ENCODE measurements at regions not wholly inside any gene's neighbourhood (a gene's known extent, or its start where the extent isn't known, plus 50 kb on each side); places are given as distances from the start of the nearest gene placed in this dataset.

GRCh38 chr3:153960458-153961074 lies 160.6 kb upstream of the ARHGEF26 start:
- no peak for DNase-seq
- H3K36me3 ChIP-seq (replicated peaks), result no peaks in the 10 kb centered on the region
- H3K4me3 ChIP-seq (ENCODE audit: low read depth, low read length), result no peak overlapping the region
- no peaks in the 10 kb centered on the region for H3K27me3 ChIP-seq (replicated peaks)
- TF ChIP-seq, protein P1, sequence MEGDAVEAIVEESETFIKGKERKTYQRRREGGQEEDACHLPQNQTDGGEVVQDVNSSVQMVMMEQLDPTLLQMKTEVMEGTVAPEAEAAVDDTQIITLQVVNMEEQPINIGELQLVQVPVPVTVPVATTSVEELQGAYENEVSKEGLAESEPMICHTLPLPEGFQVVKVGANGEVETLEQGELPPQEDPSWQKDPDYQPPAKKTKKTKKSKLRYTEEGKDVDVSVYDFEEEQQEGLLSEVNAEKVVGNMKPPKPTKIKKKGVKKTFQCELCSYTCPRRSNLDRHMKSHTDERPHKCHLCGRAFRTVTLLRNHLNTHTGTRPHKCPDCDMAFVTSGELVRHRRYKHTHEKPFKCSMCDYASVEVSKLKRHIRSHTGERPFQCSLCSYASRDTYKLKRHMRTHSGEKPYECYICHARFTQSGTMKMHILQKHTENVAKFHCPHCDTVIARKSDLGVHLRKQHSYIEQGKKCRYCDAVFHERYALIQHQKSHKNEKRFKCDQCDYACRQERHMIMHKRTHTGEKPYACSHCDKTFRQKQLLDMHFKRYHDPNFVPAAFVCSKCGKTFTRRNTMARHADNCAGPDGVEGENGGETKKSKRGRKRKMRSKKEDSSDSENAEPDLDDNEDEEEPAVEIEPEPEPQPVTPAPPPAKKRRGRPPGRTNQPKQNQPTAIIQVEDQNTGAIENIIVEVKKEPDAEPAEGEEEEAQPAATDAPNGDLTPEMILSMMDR (IDR thresholded peaks at IDR 0.05; ENCODE audit: low read depth, low read length, missing control alignments), result no peak
- H3K27ac ChIP-seq, result no peak overlapping the region
- in situ Hi-C loops (cut with HindIII; ENCODE audit: low pct_ligation_motif_present, low sequenced_read_pairs), result no loop called here

- in situ Hi-C loops (cut with HindIII; ENCODE audit: low pct_ligation_motif_present, low sequenced_read_pairs), result no loop called here
- TF ChIP-seq, protein P1 (IDR thresholded peaks at IDR 0.05; ENCODE audit: low read depth, low read length, missing control alignments), result no peak
Measured at GRCh38 chr3:153961494-153961893, 159.7 kb upstream of the ARHGEF26 start.

GRCh38 chr3:153963012-153963411 lies 158.2 kb upstream of the ARHGEF26 start:
- DNase-seq, result no peak
- Histone ChIP-seq H3K27ac (no peak overlapping the region), H3K4me3 (ENCODE audit: low read depth, low read length) (no peak overlapping the region), H3K27me3 (replicated peaks) (no peaks in the 10 kb centered on the region), H3K36me3 (replicated peaks) (no peaks in the 10 kb centered on the region)
- in situ Hi-C loops (cut with HindIII; ENCODE audit: low pct_ligation_motif_present, low sequenced_read_pairs), result no loop called here
- TF ChIP-seq, protein P1 (IDR thresholded peaks at IDR 0.05; ENCODE audit: low read depth, low read length, missing control alignments), result no peak

More at GRCh38 chr3:153961494-153961893, 159.7 kb upstream of the ARHGEF26 start:
- DNase-seq, result no peak
- H3K36me3 ChIP-seq (replicated peaks), result no peaks in the 10 kb centered on the region
- H3K27me3 ChIP-seq (replicated peaks), result no peaks in the 10 kb centered on the region
- no peak overlapping the region for H3K4me3 ChIP-seq (ENCODE audit: low read depth, low read length)
- H3K27ac ChIP-seq, result no peak overlapping the region

GRCh38 chr3:153967260-153967659 lies 153.9 kb upstream of the ARHGEF26 start:
- TF ChIP-seq, protein P1 (IDR thresholded peaks at IDR 0.05; ENCODE audit: low read depth, low read length, missing control alignments), result no peak
- Histone ChIP-seq H3K4me3 (ENCODE audit: low read depth, low read length) (no peak overlapping the region), H3K27me3 (replicated peaks) (no peaks in the 10 kb centered on the region), H3K27ac (no peak overlapping the region), H3K36me3 (replicated peaks) (no peaks in the 10 kb centered on the region)
- DNase-seq, result no peak
- in situ Hi-C loops (cut with HindIII; ENCODE audit: low pct_ligation_motif_present, low sequenced_read_pairs), result no loop called here

DNA sequence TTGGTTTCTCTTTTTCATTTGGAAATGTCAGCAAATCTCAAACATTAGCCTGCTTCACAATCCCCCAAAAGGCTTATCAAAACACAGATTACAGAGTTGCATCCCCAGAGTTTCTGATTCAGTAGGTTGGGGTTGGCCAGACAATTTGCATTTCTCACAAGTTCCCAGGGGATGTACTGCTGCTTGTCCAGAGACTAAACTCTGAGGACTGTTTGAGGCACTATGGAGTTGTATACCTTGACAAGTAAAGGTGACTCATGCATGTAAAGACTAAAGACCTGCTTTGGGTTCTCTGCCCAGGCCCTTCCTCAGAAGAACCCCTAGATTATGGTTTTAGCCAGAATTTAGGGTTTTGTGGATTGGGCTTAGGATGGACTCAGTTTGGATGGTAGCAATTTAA lies 151.1 kb upstream of the ARHGEF26 start:
- no peak overlapping the region for H3K4me3 ChIP-seq (ENCODE audit: low read depth, low read length)
- TF ChIP-seq, protein P1 (IDR thresholded peaks at IDR 0.05; ENCODE audit: low read depth, low read length, missing control alignments), result no peak
- H3K27ac ChIP-seq, result no peak overlapping the region
- no peaks in the 10 kb centered on the region for H3K27me3 ChIP-seq (replicated peaks)
- no peak for DNase-seq
- in situ Hi-C loops (cut with HindIII; ENCODE audit: low pct_ligation_motif_present, low sequenced_read_pairs), result no loop called here
- H3K36me3 ChIP-seq (replicated peaks), result no peaks in the 10 kb centered on the region
